ENCODE measurements at regions not wholly inside any gene's neighbourhood (a gene's known extent, or its start where the extent isn't known, plus 50 kb on each side); places are given as distances from the start of the nearest gene placed in this dataset.

- H3K9me3 ChIP-seq = no peaks in the 10 kb centered on the region
- H3K27me3 ChIP-seq = peaks cover 17% of the 10 kb centered on the region
- H3K4me3 ChIP-seq (ENCODE audit: low read depth in 1 of 2, low read length in 1 of 2) = no peak overlapping the region
- no peaks in the 10 kb centered on the region for H3K36me3 ChIP-seq
- no peak overlapping the region for H3K27ac ChIP-seq
- no peaks in the 10 kb centered on the region for H3K4me1 ChIP-seq (ENCODE audit: control insufficient read depth in 1 of 2, insufficient read depth in 1 of 2, low read depth in 1 of 2, low read length in 1 of 2)
- TF ChIP-seq, protein P1, sequence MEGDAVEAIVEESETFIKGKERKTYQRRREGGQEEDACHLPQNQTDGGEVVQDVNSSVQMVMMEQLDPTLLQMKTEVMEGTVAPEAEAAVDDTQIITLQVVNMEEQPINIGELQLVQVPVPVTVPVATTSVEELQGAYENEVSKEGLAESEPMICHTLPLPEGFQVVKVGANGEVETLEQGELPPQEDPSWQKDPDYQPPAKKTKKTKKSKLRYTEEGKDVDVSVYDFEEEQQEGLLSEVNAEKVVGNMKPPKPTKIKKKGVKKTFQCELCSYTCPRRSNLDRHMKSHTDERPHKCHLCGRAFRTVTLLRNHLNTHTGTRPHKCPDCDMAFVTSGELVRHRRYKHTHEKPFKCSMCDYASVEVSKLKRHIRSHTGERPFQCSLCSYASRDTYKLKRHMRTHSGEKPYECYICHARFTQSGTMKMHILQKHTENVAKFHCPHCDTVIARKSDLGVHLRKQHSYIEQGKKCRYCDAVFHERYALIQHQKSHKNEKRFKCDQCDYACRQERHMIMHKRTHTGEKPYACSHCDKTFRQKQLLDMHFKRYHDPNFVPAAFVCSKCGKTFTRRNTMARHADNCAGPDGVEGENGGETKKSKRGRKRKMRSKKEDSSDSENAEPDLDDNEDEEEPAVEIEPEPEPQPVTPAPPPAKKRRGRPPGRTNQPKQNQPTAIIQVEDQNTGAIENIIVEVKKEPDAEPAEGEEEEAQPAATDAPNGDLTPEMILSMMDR (IDR thresholded peaks at IDR 0.05) = no peak
Observed at GRCh38 chr17:77769215-77769614, 189.3 kb upstream of the TNRC6C start.

- Histone ChIP-seq H3K4me3 (ENCODE audit: low read depth in 1 of 2, low read length in 1 of 2) (no peak overlapping the region), H3K9me3 (no peaks in the 10 kb centered on the region), H3K36me3 (no peaks in the 10 kb centered on the region)
Observed at GRCh38 chr17:77769762-77770161, 188.7 kb upstream of the TNRC6C start.

GRCh38 chr17:77770331-77771105 is 188.0 kb upstream of the TNRC6C start:
- no peaks in the 10 kb centered on the region for H3K9me3 ChIP-seq
- H3K36me3 ChIP-seq = no peaks in the 10 kb centered on the region
- no peak overlapping the region for H3K27ac ChIP-seq

More at GRCh38 chr17:77769762-77770161, 188.7 kb upstream of the TNRC6C start:
- TF ChIP-seq, protein P1 (IDR thresholded peaks at IDR 0.05) = no peak
- no peaks in the 10 kb centered on the region for H3K4me1 ChIP-seq (ENCODE audit: control insufficient read depth in 1 of 2, insufficient read depth in 1 of 2, low read depth in 1 of 2, low read length in 1 of 2)
- no peak overlapping the region for H3K27ac ChIP-seq
- peaks cover 21% of the 10 kb centered on the region for H3K27me3 ChIP-seq

DNA sequence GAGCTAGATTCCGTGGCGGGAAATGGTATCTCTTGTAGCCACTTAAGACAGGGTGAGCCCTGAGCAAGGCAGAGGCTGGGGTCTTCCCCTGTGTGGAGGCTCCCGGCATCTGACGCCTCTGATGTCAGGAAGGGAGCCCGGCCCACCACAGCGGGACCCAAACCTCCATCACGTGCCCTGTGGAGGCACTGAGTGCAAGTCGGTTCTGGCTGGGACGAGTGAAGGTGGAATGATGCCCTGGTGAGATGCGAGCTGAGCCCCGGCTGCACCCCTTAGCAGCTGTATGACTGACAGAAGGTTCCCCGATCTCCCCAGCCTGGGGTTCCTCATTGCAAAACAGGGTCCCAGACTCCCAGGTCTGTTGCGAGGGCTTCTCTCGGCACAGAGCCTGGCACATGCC is 187.4 kb upstream of the TNRC6C start:
- TF ChIP-seq, protein P1 (IDR thresholded peaks at IDR 0.05) = no peak
- no peaks in the 10 kb centered on the region for H3K9me3 ChIP-seq
- peaks cover 21% of the 10 kb centered on the region for H3K27me3 ChIP-seq
- H3K36me3 ChIP-seq = no peaks in the 10 kb centered on the region
- no peaks in the 10 kb centered on the region for H3K4me1 ChIP-seq (ENCODE audit: control insufficient read depth in 1 of 2, insufficient read depth in 1 of 2, low read depth in 1 of 2, low read length in 1 of 2)
- no peak overlapping the region for H3K4me3 ChIP-seq (ENCODE audit: low read depth in 1 of 2, low read length in 1 of 2)
- H3K27ac ChIP-seq = no peak overlapping the region

More at GRCh38 chr17:77770331-77771105, 188.0 kb upstream of the TNRC6C start:
- peaks cover 21% of the 10 kb centered on the region for H3K27me3 ChIP-seq
- no peak overlapping the region for H3K4me3 ChIP-seq (ENCODE audit: low read depth in 1 of 2, low read length in 1 of 2)
- TF ChIP-seq, protein P1 (IDR thresholded peaks at IDR 0.05) = no peak
- no peaks in the 10 kb centered on the region for H3K4me1 ChIP-seq (ENCODE audit: control insufficient read depth in 1 of 2, insufficient read depth in 1 of 2, low read depth in 1 of 2, low read length in 1 of 2)

DNA sequence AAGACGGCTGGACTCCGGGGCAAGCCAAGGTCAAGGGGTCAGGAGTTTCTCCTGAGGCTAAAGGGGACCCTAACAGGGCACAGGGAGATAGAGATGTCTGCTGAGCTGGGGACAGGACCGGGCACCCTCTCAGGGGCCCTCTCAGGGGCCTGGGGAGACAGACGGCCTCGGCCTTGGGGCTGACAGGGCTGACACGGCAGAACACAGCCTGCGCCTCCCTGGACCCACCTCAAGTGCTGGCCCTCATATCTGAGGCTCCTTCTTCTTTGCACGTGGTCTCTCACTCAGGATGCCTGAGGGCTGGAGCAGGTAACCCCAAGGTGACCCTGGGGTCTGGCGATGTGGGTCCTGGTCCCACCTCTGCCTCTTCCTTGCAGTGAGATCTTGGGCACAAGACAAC is 186.9 kb upstream of the TNRC6C start:
- no peaks in the 10 kb centered on the region for H3K36me3 ChIP-seq
- no peaks in the 10 kb centered on the region for H3K9me3 ChIP-seq
- TF ChIP-seq, protein P1 (IDR thresholded peaks at IDR 0.05) = no peak
- H3K4me3 ChIP-seq (ENCODE audit: low read depth in 1 of 2, low read length in 1 of 2) = no peak overlapping the region
- H3K27ac ChIP-seq = no peak overlapping the region
- H3K27me3 ChIP-seq = peaks cover 21% of the 10 kb centered on the region
- H3K4me1 ChIP-seq (ENCODE audit: control insufficient read depth in 1 of 2, insufficient read depth in 1 of 2, low read depth in 1 of 2, low read length in 1 of 2) = no peaks in the 10 kb centered on the region

Measured in neutrophil (primary cell).